ENCODE measurements at regions not wholly inside any gene's neighbourhood (a gene's known extent, or its start where the extent isn't known, plus 50 kb on each side); places are given as distances from the start of the nearest gene placed in this dataset.
A peak's percentile ranks its signal among the peaks of the same experiment; 100 is the strongest.
"Not testable (repeated sequence)": the region's sequence is repeated elsewhere in the genome, so short reads cannot be mapped to it uniquely, and the experiment has no call there.

DNA sequence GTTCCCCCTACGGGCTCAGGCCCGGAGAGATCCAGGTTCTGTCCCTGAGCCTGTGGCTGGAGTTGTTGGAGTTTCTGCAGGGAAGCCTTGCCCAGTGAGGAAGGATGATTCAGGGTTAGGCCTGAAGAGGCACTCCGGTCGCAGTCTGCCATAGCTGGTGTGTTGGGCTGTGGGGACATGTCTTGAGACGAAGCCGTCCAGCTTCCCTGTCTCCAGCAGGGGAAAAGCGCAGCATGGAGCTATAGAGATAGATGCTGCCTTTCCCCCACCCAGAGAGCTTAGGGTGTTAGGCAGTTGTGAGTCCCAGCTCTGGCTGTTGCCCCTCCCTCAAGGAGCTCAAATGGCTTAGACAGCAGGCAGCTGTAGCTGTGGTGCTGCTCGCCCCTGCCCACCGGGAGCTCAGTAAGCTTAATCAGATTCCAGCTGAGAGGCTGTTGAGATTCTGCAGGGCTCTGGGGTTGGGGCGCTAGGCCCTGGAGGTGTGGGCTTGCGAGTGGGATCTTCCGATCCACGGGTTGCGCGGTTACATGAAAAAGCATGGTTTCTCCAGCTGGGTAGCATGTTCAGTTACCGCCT lies 103.9 kb downstream of the PMAIP1 start:
- no peak for DNase-seq

DNA sequence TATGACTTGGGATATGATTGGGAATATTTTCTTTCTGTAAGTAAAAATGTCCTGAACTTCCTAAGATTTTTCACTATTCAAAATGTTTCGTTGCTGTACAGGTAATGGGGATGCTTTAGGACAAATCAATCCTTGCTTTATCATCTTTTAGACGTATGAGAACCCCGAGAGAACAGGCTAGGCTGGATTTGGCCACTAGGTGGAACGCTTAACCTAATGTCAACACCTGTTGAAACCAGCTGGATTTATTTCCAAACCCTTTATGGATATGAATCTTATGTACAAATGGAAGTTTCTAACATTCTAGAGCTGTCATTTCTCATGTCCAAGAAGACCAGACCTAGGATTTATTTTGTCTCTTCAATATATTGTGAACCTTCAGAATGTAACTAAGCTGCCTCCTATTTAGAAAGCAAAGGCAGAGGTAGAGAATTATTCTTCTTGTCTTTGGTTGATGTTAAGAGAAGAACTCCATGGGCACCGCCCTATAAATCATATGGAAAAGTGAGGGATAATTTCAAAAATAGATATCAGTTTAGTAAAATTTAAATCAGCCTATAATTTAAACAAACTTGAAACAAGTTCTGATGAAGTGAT lies 96.7 kb downstream of the PMAIP1 start:
- no peak for DNase-seq

- no peak for DNase-seq
Observed at GRCh38 chr18:59994357-59994756, 94.6 kb downstream of the PMAIP1 start.

GRCh38 chr18:59993560-59993959 lies 93.8 kb downstream of the PMAIP1 start:
- no peak for DNase-seq

DNA sequence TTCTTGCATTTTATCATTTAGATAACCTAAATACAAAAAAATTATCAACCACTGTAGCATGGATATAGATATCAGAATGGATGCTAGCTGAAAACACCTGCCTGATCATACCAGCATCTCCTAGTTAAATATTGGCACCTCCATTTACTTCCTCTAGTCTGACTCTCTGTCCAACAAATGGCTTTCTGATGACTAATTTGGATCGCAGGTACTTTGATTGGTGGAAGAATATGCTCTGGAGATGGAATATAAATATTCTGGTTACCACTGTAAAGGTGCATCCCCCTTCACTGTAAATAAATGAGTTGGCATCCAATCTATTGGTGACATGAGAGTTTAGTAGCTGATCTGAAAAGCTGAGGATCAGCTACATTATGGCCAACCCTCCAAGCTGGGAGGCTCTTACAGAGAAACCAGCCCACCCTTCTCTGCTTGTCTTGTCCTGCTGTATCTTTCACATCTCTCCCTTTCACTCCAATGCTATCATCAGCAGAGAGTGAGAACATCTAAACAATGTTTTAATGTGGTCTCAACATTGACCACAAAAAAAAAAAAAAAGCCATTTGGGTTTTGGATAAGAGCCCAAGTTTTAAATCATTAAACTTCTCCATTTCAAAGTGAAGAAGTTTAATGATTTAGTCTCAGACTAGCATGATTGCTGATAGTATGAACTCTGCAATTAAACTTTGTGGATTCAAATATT lies 90.5 kb downstream of the PMAIP1 start:
- DNase-seq: no peak

- DNase-seq: peak; percentile 37 to 47
Observed at GRCh38 chr18:59988098-59988706, 88.4 kb downstream of the PMAIP1 start.

- DNase-seq: no peak
Observed at GRCh38 chr18:59987102-59987501, 87.3 kb downstream of the PMAIP1 start.

- DNase-seq: no peak
Observed at GRCh38 chr18:59986139-59986538, 86.3 kb downstream of the PMAIP1 start.

DNA sequence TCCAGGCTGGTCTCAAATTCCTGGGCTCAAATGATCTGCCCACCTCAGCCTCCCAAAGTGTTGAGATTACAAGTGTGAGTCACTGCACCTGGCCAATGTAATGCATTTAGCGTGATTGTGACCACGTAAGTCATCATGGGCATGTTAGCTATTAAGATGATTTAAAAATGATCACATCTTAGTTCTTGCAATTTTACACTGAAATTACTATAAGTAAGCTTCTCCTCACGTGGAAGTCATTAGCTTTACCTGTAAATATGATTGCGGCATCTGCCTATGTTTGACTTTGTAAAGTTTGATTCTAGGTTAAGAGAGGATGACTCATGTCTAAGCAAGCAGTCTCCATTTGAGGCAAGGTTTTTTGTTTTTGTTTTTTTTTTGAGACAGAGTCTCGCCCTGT lies 85.5 kb downstream of the PMAIP1 start:
- no peak for DNase-seq

- DNase-seq: no peak
Observed at GRCh38 chr18:59983506-59983905, 83.7 kb downstream of the PMAIP1 start.

GRCh38 chr18:59980188-59980637 lies 80.4 kb downstream of the PMAIP1 start:
- DNase-seq: no peak

- no peak for DNase-seq
Observed at GRCh38 chr18:59971871-59972428, 72.2 kb downstream of the PMAIP1 start.

- DNase-seq: not testable (repeated sequence)
Observed at GRCh38 chr18:59971144-59971543, 71.3 kb downstream of the PMAIP1 start.

GRCh38 chr18:59969477-59970028 lies 69.8 kb downstream of the PMAIP1 start:
- DNase-seq: not testable (repeated sequence)

- DNase-seq: no peak
Observed at GRCh38 chr18:59968583-59968982, 68.8 kb downstream of the PMAIP1 start.

DNA sequence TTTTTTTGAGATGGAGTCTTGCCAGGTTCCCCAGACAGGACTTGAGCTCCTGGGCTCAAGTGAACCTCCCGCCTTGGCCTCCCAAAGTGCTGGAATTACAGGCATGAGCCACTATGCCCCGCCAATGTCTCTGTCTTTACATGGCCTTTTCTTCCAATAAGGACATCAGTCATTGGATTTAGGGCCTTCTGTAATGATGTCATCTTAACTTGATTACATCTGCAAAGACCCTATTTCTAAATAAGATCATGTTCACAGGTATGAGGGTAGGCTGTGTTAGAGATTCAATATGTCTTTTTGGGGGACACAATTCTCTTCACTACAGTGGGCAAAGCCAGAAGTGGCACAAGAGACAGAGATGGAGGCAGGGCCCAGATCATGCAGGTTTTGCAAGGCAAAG lies 68.1 kb downstream of the PMAIP1 start:
- no peak for DNase-seq

GRCh38 chr18:59966913-59967312 lies 67.1 kb downstream of the PMAIP1 start:
- DNase-seq: no peak

DNA sequence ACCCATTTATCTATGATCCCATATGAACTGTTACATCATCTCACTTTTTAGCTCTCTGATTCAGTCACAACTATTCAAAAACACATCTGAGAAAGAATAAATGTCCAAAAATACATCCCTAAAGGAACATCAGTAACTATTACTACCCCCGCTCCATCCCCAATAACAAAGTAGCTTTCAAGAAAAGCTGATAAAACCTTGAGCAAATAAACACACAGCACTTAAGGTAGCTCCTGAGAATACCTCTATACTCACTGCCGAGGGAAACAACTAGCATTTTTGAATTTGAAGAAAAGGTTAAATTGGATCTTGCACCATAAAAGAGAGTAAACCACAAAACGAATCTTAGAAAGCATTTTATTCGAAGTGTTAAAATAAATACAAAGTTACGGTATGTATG lies 63.4 kb downstream of the PMAIP1 start:
- no peak for DNase-seq

- DNase-seq: no peak
Observed at GRCh38 chr18:59961070-59961469, 61.3 kb downstream of the PMAIP1 start.

- DNase-seq: no peak
Observed at GRCh38 chr18:59960272-59960671, 60.5 kb downstream of the PMAIP1 start.

GRCh38 chr18:59959606-59960005 lies 59.8 kb downstream of the PMAIP1 start:
- DNase-seq: no peak

DNA sequence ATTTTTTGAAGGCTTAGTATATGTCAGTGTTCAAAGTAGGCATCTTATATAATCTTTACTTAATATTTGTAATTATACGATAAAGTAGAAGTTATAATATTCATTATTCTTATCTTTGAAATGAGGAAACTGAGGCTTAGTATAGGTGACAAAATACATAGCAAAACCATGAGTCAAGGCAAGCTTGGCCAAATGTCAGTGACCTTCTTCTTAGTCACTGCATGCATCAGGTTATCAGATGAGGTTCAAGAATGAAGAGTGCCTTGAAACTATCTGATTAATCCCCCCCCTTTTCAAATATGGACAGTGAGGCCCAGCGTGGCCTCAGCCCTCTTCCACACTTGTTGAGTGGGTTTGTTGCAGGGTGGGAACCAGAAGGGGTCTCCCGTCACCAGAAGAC lies 59.3 kb downstream of the PMAIP1 start:
- DNase-seq: no peak

DNA sequence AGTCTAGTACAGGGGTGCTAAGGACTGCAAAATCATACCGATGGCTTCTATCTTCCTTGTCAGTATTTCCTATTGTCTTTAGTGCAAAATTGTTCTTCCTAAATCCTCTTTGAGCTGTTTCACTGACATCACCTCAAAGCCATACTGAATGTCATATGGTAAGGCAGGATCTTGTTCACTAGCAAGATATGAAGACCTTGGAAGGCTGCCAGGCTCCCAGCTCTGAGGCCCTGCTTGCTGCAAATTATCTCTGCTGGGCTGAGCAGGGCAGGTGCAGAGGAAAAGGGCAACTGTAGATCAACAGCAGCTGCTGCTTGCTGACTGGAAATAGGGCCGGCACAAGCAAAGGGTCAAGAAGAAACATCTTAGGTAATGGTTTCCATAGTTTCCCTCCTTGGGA lies 58.2 kb downstream of the PMAIP1 start:
- DNase-seq: no peak

Data from activated CD4-positive, alpha-beta T cell treated with anti-CD3 and anti-CD28 coated beads, Interleukin-2, amount 50 U/mL, for 4 hours (primary cell).